Heart left ventricle (tissue), 16 donors: ENCODE measurements at regions not wholly inside any gene's neighbourhood (a gene's known extent, or its start where the extent isn't known, plus 50 kb on each side); places are given as distances from the start of the nearest gene placed in this dataset.

Source experiments
- ATAC-seq, 4 donors: fragments of 200-7000 bp; cut with Tn5 transposase; one replicate each; pipeline ENCODE4 v1.9.1; 2020 to 2022; ENCODE audit warnings: moderate library complexity in 4 of 4, mild to moderate bottlenecking in 3 of 4, moderate number of reproducible peaks in 1 of 4
- DNase-seq, 5 donors: peaks; one replicate each; pipeline ENCODE4 v3.0.0-alpha.2; 2020
- H3K27ac ChIP-seq, 12 donors: fragments of 200-600 bp; sonication (generic) in 4 of 12; one replicate each; pipeline versions ENCODE4 v1.5.0 to v1.8.0; 2016 to 2022; ENCODE audit warnings: mild to moderate bottlenecking in 2 of 12
- H3K27me3 ChIP-seq, 9 donors: fragments of 200-600 bp; sonication (generic) in 2 of 9; one replicate each; pipeline versions ENCODE4 v1.5.1 to v1.8.0; 2016 to 2022; ENCODE audit warnings: mild to moderate bottlenecking in 3 of 9
- H3K36me3 ChIP-seq, 9 donors: fragments of 200-600 bp; sonication (generic) in 2 of 9; one replicate each; pipeline versions ENCODE4 v1.5.0 to v1.8.0; 2018 to 2022; ENCODE audit warnings: mild to moderate bottlenecking in 2 of 9
- H3K4me1 ChIP-seq, 12 donors: fragments of 200-600 bp; sonication (generic) in 4 of 12; one replicate each; pipeline versions ENCODE4 v1.5.0 to v1.8.0; 2016 to 2022; ENCODE audit warnings: mild to moderate bottlenecking in 3 of 12
- H3K4me3 ChIP-seq, 12 donors: fragments of 200-600 bp; sonication (generic) in 4 of 12; one replicate each; pipeline versions ENCODE4 v1.5.0 to v1.8.0; 2017 to 2022; ENCODE audit warnings: mild to moderate bottlenecking in 9 of 12, moderate library complexity in 4 of 12
- H3K9me3 ChIP-seq, 12 donors: fragments of 200-600 bp; sonication (generic) in 4 of 12; one replicate each; pipeline versions ENCODE4 v1.5.0 to v1.8.0; 2016 to 2022; ENCODE audit warnings: mild to moderate bottlenecking in 1 of 12
- CTCF ChIP-seq, 12 donors: fragments of 200-600 bp; sonication (generic) in 4 of 12; IDR thresholded peaks; one replicate each; pipeline versions ENCODE4 v1.5.0 to v1.8.0; 2018 to 2022; ENCODE audit warnings: antibody characterized with exemption in 12 of 12, mild to moderate bottlenecking in 5 of 12
- POLR2A ChIP-seq, 2 donors: fragments of 450-650 bp; IDR thresholded peaks; one replicate each; pipeline ENCODE4 v1.6.1; 2017; ENCODE audit warnings: antibody characterized with exemption in 2 of 2, mild to moderate bottlenecking in 2 of 2, moderate library complexity in 2 of 2
- WGBS, 4 donors: extraction: QIAGEN DNeasy Blood & Tissue Kit in 2 of 4; methylation state at CpG; one replicate each; pipeline versions ENCODE4 v1.1.5 to v1.1.7; 2013 to 2018; 5-methylcytosine and 5-hydroxymethylcytosine counted together
- intact Hi-C, 10 donors: fragments of 100-400 bp; cut with DNase I; formaldehyde crosslinking; loops; one replicate each; pipeline versions ENCODE4 v1.11.1 to v1.14.2; 2022
- donor health status: ischemic (EF 13 %, LVEDD 7.1; RV severe dilation, severe dysfunction).
- donor health status: healthy with polysubstance abuse.
- donor health status: DM: no; HTN: yes; CAD: no.
- donor health status: DM: no; HTN: no; CAD: no.
- donor health status: ischemic (EF 25% LVEDD 6.9; RV normal size, moderate dysfunction).
- donor health status: ischemic (EF 25% LVEDD 5.7; RV mildly dilated, moderate dysfunction).
- donor health status: healthy.
- donor health status: DM: yes; HTN: yes; CAD: no.
- donor health status: ischemic (EF 35%, LVEDD 5.7; RV mildly dilated, moderate dysfunction).
- donor health status: nonischemic (EF 11% LVEDD 7.7; RV severe dilation, severe dysfunction).
- donor health status: DM: yes; HTN: yes; CAD: no.
- donor health status: PGD.
- donor health status: ischemic (EF 29% LVEDD 5.4; RV normal size, mild dysfunction).
- donor health status: nonischemic (EF 23%, LVEDD 6.1; RV moderate dilation, normal function).

- no peak for ATAC-seq
- DNase-seq, result no peak
- Histone ChIP-seq H3K4me1 (no peaks in the 10 kb centered on the region), H3K9me3 (peaks cover 0 to 10% (median 0%) of the 10 kb centered on the region in 12 donors), H3K27ac (no peak overlapping the region), H3K36me3 (no peaks in the 10 kb centered on the region), H3K27me3 (no peaks in the 10 kb centered on the region), H3K4me3 (no peak overlapping the region)
- WGBS, 4 donors, result 85 to 89% (median 87%) methylated on average over 4 of the region's 4 CpGs
- intact Hi-C loops, result no loop called here
- TF ChIP-seq CTCF (IDR thresholded peaks at IDR 0.05) (no peak), POLR2A (IDR thresholded peaks at IDR 0.05) (no peak)
Measured at GRCh38 chr4:125547836-125548235, 233.1 kb downstream of the FAT4 start.

GRCh38 chr4:125550769-125551168 is 236.0 kb downstream of the FAT4 start:
- 73 to 83% (median 78%) methylated on average over 5 of the region's 5 CpGs for WGBS, 4 donors
- Histone ChIP-seq H3K27ac (no peak overlapping the region), H3K27me3 (no peaks in the 10 kb centered on the region), H3K36me3 (no peaks in the 10 kb centered on the region), H3K4me1 (no peaks in the 10 kb centered on the region), H3K4me3 (no peak overlapping the region), H3K9me3 (peaks cover 0 to 10% (median 0%) of the 10 kb centered on the region in 12 donors)
- DNase-seq (no peak), ATAC-seq (no peak)
- TF ChIP-seq CTCF (IDR thresholded peaks at IDR 0.05) (no peak), POLR2A (IDR thresholded peaks at IDR 0.05) (no peak)
- intact Hi-C loops, result no loop called here

- no peak overlapping the region for H3K4me3 ChIP-seq
- no peaks in the 10 kb centered on the region for H3K36me3 ChIP-seq
- H3K4me1 ChIP-seq, result no peaks in the 10 kb centered on the region
- ATAC-seq (no peak), DNase-seq (no peak)
- H3K27ac ChIP-seq, result no peak overlapping the region
- WGBS, 4 donors, result 88 to 91% (median 91%) methylated on average over 2 of the region's 2 CpGs
- intact Hi-C loops, result no loop called here
- H3K9me3 ChIP-seq, result peaks cover 0 to 6% (median 0%) of the 10 kb centered on the region in 12 donors
- TF ChIP-seq CTCF (IDR thresholded peaks at IDR 0.05), result no peak
- no peak for TF ChIP-seq POLR2A (IDR thresholded peaks at IDR 0.05)
- no peaks in the 10 kb centered on the region for H3K27me3 ChIP-seq
Measured at GRCh38 chr4:125551466-125551865, 236.7 kb downstream of the FAT4 start.

- no peaks in the 10 kb centered on the region for H3K27me3 ChIP-seq
- TF ChIP-seq CTCF (IDR thresholded peaks at IDR 0.05), result no peak
- no peak for TF ChIP-seq POLR2A (IDR thresholded peaks at IDR 0.05)
- DNase-seq (no peak), ATAC-seq (no peak)
- peaks cover 0 to 9% (median 0%) of the 10 kb centered on the region in 12 donors for H3K9me3 ChIP-seq
- no peaks in the 10 kb centered on the region for H3K36me3 ChIP-seq
- WGBS, 4 donors, result 88 to 100% (median 96%) methylated on average over 1 of the region's 1 CpG
- intact Hi-C loops, result no loop called here
- H3K27ac ChIP-seq, result no peak overlapping the region
- no peaks in the 10 kb centered on the region for H3K4me1 ChIP-seq
- no peak overlapping the region for H3K4me3 ChIP-seq
Measured at GRCh38 chr4:125551967-125552366, 237.2 kb downstream of the FAT4 start.
